ENCODE measurements at regions not wholly inside any gene's neighbourhood (a gene's known extent, or its start where the extent isn't known, plus 50 kb on each side); places are given as distances from the start of the nearest gene placed in this dataset.
"Not testable (repeated sequence)": the region's sequence is repeated elsewhere in the genome, so short reads cannot be mapped to it uniquely, and the experiment has no call there.

DNA sequence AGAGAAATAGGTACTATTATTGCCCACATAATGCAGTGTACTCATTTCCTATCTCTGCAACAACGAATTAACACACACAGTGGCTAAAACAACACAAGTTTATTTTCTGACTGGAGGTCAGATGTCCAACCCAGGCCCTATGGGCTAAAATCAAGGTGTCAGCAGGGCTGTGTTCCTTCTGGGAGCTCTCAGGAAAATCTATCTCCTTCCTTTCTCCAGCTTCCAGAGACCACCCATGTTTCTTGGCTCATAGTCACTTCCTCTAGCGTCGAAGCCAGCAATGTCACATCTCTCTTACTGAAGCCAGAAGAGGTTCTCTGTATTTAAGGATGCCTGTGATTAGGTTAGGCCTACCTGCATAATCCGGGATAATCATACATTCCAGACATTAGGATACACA is 60.9 kb upstream of the TOP1 start:
- Histone ChIP-seq H2AFZ (ENCODE audit: low read length) (no peak overlapping the region), H3K27me3 (ENCODE audit: control insufficient read depth in 1 of 2, insufficient read depth in 2 of 2, low read length in 2 of 2) (peaks cover 4 to 8% of the 10 kb centered on the region in 2 experiments; a peak in 2 of 5 replicates), H3K4me3 (replicated peaks in 1 of 3; ENCODE audit: insufficient read depth in 1 of 3, low read depth in 2 of 3, low read length in 3 of 3) (no peak overlapping the region), H3K36me3 (replicated peaks in 1 of 2; ENCODE audit: control insufficient read depth in 1 of 2, insufficient read depth in 2 of 2, low read length in 2 of 2) (no peaks in the 10 kb centered on the region), H3K27ac (ENCODE audit: extremely low read length, insufficient read depth, low read length) (no peak overlapping the region), H3K4me1 (ENCODE audit: insufficient read depth, low read length) (peaks cover 27% of the 10 kb centered on the region), H4K20me1 (ENCODE audit: insufficient read depth, low read length) (no peaks in the 10 kb centered on the region), H3K4me2 (ENCODE audit: low read depth, low read length) (no peak overlapping the region), H3K9ac (ENCODE audit: insufficient read depth, low read depth, low read length) (no peak overlapping the region), H3K9me3 (ENCODE audit: low read length) (no peaks in the 10 kb centered on the region), H3K79me2 (ENCODE audit: insufficient read depth, low read length) (no peaks in the 10 kb centered on the region)
- POLR2A ChIA-PET, result interaction anchor here (1.0 kb wide), 1 partner anchor 61 kb away, joined by 3 read pairs; the partner anchor contains the start of gene TOP1
- intact Hi-C loops (cut with micrococcal nuclease; ENCODE audit: unreplicated experiment), result loop anchor here (1.0 to 5.0 kb wide), 6 partner anchors 23 to 445 kb away; partner anchors contain the start of gene LPIN3
- CTCF ChIA-PET (ENCODE audit: low intra/inter-chr PET ratio, low total read pairs), result interaction anchor here (3.0 to 3.9 kb wide), 2 partner anchors 111 to 128 kb away, joined by 37 to 76 read pairs; no protein-coding TSS in a partner anchor
- DNase-seq (ENCODE audit: low spot score), result no peak
- no peak for ATAC-seq
- in situ Hi-C loops (cut with HindIII; ENCODE audit: extremely low pct_ligation_motif_present, low pct_unique_long_range_greater_than_20kb), result loop anchor here (5.0 kb wide), 1 partner anchor 375 kb away; the partner anchor contains the start of gene LPIN3
- 38% methylated on average over 4 of the region's 4 CpGs for WGBS (ENCODE audit: low lambda C conversion rate)
- FAIRE-seq, result no peak
- BruUV-seq (replicated peaks), result no TSS peak
- TF ChIP-seq FLYWCH1 (CRISPR knock-in tag; IDR thresholded peaks at IDR 0.05) (no peak), PHF20 (CRISPR knock-in tag; IDR thresholded peaks at IDR 0.05) (0 out of 2 replicates have a peak, but pooled peaks have one; percentile 0)

- Histone ChIP-seq H3K4me1 (ENCODE audit: insufficient read depth, low read length) (peaks cover 25% of the 10 kb centered on the region), H2AFZ (ENCODE audit: low read length) (peak overlapping the region; percentile 68), H3K9ac (ENCODE audit: insufficient read depth, low read depth, low read length) (peak overlapping the region; percentile 46), H3K4me3 (replicated peaks in 1 of 3; ENCODE audit: insufficient read depth in 1 of 3, low read depth in 2 of 3, low read length in 3 of 3) (peak overlapping the region; percentile 61 to 75 (median 65)), H3K4me2 (ENCODE audit: low read depth, low read length) (peak overlapping the region; percentile 88)
- 22% methylated on average over 28 of the region's 28 CpGs for WGBS (ENCODE audit: low lambda C conversion rate)
- H3K9me3 ChIP-seq (ENCODE audit: low read length); H3K79me2 ChIP-seq (ENCODE audit: insufficient read depth, low read length); BruUV-seq (replicated peaks); H4K20me1 ChIP-seq (ENCODE audit: insufficient read depth, low read length); H3K27ac ChIP-seq (ENCODE audit: extremely low read length, insufficient read depth, low read length); POLR2A ChIA-PET; H3K36me3 ChIP-seq (replicated peaks in 1 of 2; ENCODE audit: control insufficient read depth in 1 of 2, insufficient read depth in 2 of 2, low read length in 2 of 2); H3K27me3 ChIP-seq (ENCODE audit: control insufficient read depth in 1 of 2, insufficient read depth in 2 of 2, low read length in 2 of 2): not testable (repeated sequence)
- FAIRE-seq, result peak; percentile 81
- intact Hi-C loops (cut with micrococcal nuclease; ENCODE audit: unreplicated experiment), result loop anchor here (1.0 to 5.0 kb wide), 6 partner anchors 22 to 443 kb away; partner anchors contain the start of gene LPIN3
- in situ Hi-C loops (cut with HindIII; ENCODE audit: extremely low pct_ligation_motif_present, low pct_unique_long_range_greater_than_20kb), result loop anchor here (5.0 kb wide), 1 partner anchor 373 kb away; the partner anchor contains the start of gene LPIN3
- peak; percentile 90 for ATAC-seq
- DNase-seq (ENCODE audit: low spot score), result peak; percentile 70
- CTCF ChIA-PET (ENCODE audit: low intra/inter-chr PET ratio, low total read pairs), result interaction anchor here (0.9 to 3.9 kb wide), 6 partner anchors 22 to 263 kb away, joined by 3 to 76 read pairs (median 7); no protein-coding TSS in a partner anchor
- TF ChIP-seq ZNF800 (CRISPR knock-in tag; IDR thresholded peaks at IDR 0.05) (0 out of 2 replicates have a peak, but pooled peaks have one; percentile 58), ZNF883 (CRISPR knock-in tag; IDR thresholded peaks at IDR 0.05; ENCODE audit: not compliant biosample characterization) (peak; percentile 57), NR2F2 (IDR thresholded peaks at IDR 0.05; ENCODE audit: borderline replicate concordance, low read depth) (0 out of 2 replicates have a peak, but pooled peaks have one; percentile 34), ZNF263 (CRISPR knock-in tag; IDR thresholded peaks at IDR 0.05) (0 out of 2 replicates have a peak, but pooled peaks have one; percentile 31), ARHGAP35 (CRISPR knock-in tag; IDR thresholded peaks at IDR 0.05; ENCODE audit: borderline replicate concordance) (0 out of 2 replicates have a peak, but pooled peaks have one; percentile 29), RFXANK (CRISPR knock-in tag; IDR thresholded peaks at IDR 0.05) (peak; percentile 38; the same call in 1 of the 2 replicates)
- TF ChIP-seq, protein P1, sequence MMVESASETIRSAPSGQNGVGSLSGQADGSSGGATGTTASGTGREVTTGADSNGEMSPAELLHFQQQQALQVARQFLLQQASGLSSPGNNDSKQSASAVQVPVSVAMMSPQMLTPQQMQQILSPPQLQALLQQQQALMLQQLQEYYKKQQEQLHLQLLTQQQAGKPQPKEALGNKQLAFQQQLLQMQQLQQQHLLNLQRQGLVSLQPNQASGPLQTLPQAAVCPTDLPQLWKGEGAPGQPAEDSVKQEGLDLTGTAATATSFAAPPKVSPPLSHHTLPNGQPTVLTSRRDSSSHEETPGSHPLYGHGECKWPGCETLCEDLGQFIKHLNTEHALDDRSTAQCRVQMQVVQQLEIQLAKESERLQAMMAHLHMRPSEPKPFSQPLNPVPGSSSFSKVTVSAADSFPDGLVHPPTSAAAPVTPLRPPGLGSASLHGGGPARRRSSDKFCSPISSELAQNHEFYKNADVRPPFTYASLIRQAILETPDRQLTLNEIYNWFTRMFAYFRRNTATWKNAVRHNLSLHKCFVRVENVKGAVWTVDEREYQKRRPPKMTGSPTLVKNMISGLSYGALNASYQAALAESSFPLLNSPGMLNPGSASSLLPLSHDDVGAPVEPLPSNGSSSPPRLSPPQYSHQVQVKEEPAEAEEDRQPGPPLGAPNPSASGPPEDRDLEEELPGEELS (CRISPR knock-in tag; IDR thresholded peaks at IDR 0.05), result peak; percentile 51; the same call in 1 of the 2 replicates
Observed at GRCh38 chr20:40968816-40969562, 59.6 kb upstream of the TOP1 start.
